ENCODE measurements at regions not wholly inside any gene's neighbourhood (a gene's known extent, or its start where the extent isn't known, plus 50 kb on each side); places are given as distances from the start of the nearest gene placed in this dataset.

GRCh38 chr10:44267007-44267406 is 117.9 kb downstream of the CXCL12 start:
- intact Hi-C loops (cut with micrococcal nuclease; ENCODE audit: unreplicated experiment), result no loop called here
- no peaks in the 10 kb centered on the region for H3K36me3 Mint-ChIP-seq (ENCODE audit: insufficient read depth, unreplicated experiment)
- peaks cover 9% of the 10 kb centered on the region for H3K9me3 Mint-ChIP-seq (ENCODE audit: low read depth, unreplicated experiment)
- no peak overlapping the region for H3K4me3 Mint-ChIP-seq (ENCODE audit: low read depth, unreplicated experiment)
- H3K27me3 Mint-ChIP-seq (ENCODE audit: unreplicated experiment), result no peaks in the 10 kb centered on the region
- TF ChIP-seq CTCF (IDR thresholded peaks at IDR 0.05; ENCODE audit: unreplicated experiment), result no peak
- CTCF ChIA-PET, result interaction anchor here (0.6 kb wide), 1 partner anchor 1289 kb away, joined by 3 read pairs; no protein-coding TSS in a partner anchor
- H3K27ac Mint-ChIP-seq (ENCODE audit: unreplicated experiment), result no peak overlapping the region
- no peak for DNase-seq
- no TSS peak for BruUV-seq (replicated peaks)
- no peaks in the 10 kb centered on the region for H3K4me1 Mint-ChIP-seq (ENCODE audit: low read depth, unreplicated experiment)

- Mint-ChIP-seq H3K36me3 (ENCODE audit: insufficient read depth, unreplicated experiment) (no peaks in the 10 kb centered on the region), H3K9me3 (ENCODE audit: low read depth, unreplicated experiment) (peaks cover 13% of the 10 kb centered on the region), H3K4me1 (ENCODE audit: low read depth, unreplicated experiment) (no peaks in the 10 kb centered on the region), H3K27me3 (ENCODE audit: unreplicated experiment) (no peaks in the 10 kb centered on the region), H3K27ac (ENCODE audit: unreplicated experiment) (no peak overlapping the region), H3K4me3 (ENCODE audit: low read depth, unreplicated experiment) (no peak overlapping the region)
- no peak for TF ChIP-seq CTCF (IDR thresholded peaks at IDR 0.05; ENCODE audit: unreplicated experiment)
- DNase-seq, result no peak
- CTCF ChIA-PET, result no interaction called here
- BruUV-seq (replicated peaks), result no TSS peak
- intact Hi-C loops (cut with micrococcal nuclease; ENCODE audit: unreplicated experiment), result no loop called here
Measured at GRCh38 chr10:44264244-44264643, 120.7 kb downstream of the CXCL12 start.

- no peaks in the 10 kb centered on the region for H3K27me3 Mint-ChIP-seq (ENCODE audit: unreplicated experiment)
- H3K4me1 Mint-ChIP-seq (ENCODE audit: low read depth, unreplicated experiment), result no peaks in the 10 kb centered on the region
- H3K4me3 Mint-ChIP-seq (ENCODE audit: low read depth, unreplicated experiment), result no peak overlapping the region
- intact Hi-C loops (cut with micrococcal nuclease; ENCODE audit: unreplicated experiment), result no loop called here
- peaks cover 13% of the 10 kb centered on the region for H3K9me3 Mint-ChIP-seq (ENCODE audit: low read depth, unreplicated experiment)
- no TSS peak for BruUV-seq (replicated peaks)
- no peak for TF ChIP-seq CTCF (IDR thresholded peaks at IDR 0.05; ENCODE audit: unreplicated experiment)
- no peak overlapping the region for H3K27ac Mint-ChIP-seq (ENCODE audit: unreplicated experiment)
- CTCF ChIA-PET, result no interaction called here
- no peak for DNase-seq
- H3K36me3 Mint-ChIP-seq (ENCODE audit: insufficient read depth, unreplicated experiment), result no peaks in the 10 kb centered on the region
Measured at GRCh38 chr10:44263771-44264170, 121.1 kb downstream of the CXCL12 start.

GRCh38 chr10:44262551-44263251 is 122.2 kb downstream of the CXCL12 start:
- Mint-ChIP-seq H3K4me1 (ENCODE audit: low read depth, unreplicated experiment) (no peaks in the 10 kb centered on the region), H3K27me3 (ENCODE audit: unreplicated experiment) (no peaks in the 10 kb centered on the region), H3K9me3 (ENCODE audit: low read depth, unreplicated experiment) (peaks cover 8% of the 10 kb centered on the region), H3K4me3 (ENCODE audit: low read depth, unreplicated experiment) (no peak overlapping the region), H3K36me3 (ENCODE audit: insufficient read depth, unreplicated experiment) (no peaks in the 10 kb centered on the region), H3K27ac (ENCODE audit: unreplicated experiment) (no peak overlapping the region)
- no TSS peak for BruUV-seq (replicated peaks)
- CTCF ChIA-PET, result no interaction called here
- no peak for TF ChIP-seq CTCF (IDR thresholded peaks at IDR 0.05; ENCODE audit: unreplicated experiment)
- intact Hi-C loops (cut with micrococcal nuclease; ENCODE audit: unreplicated experiment), result no loop called here
- no peak for DNase-seq

Data from Calu3 (cell line).